ENCODE measurements at regions not wholly inside any gene's neighbourhood (a gene's known extent, or its start where the extent isn't known, plus 50 kb on each side); places are given as distances from the start of the nearest gene placed in this dataset.

- no peak for DNase-seq (ENCODE audit: low read depth)
- H3K4me3 ChIP-seq (ENCODE audit: low read depth, low read length) = no peak overlapping the region
- no peak for TF ChIP-seq CTCF (IDR thresholded peaks at IDR 0.05; ENCODE audit: insufficient read depth, low read length)
These were observed 1312.6 kb downstream of the PCDH18 start for GRCh38 chr4:136219592-136220125.

- TF ChIP-seq CTCF (IDR thresholded peaks at IDR 0.05; ENCODE audit: insufficient read depth, low read length) = no peak
- DNase-seq (ENCODE audit: low read depth) = no peak
- no peak overlapping the region for H3K4me3 ChIP-seq (ENCODE audit: low read depth, low read length)
These were observed 1329.1 kb downstream of the PCDH18 start for GRCh38 chr4:136203199-136203598.

GRCh38 chr4:136198358-136198757, 1333.9 kb downstream of the PCDH18 start:
- no peak for DNase-seq (ENCODE audit: low read depth)
- no peak overlapping the region for H3K4me3 ChIP-seq (ENCODE audit: low read depth, low read length)
- TF ChIP-seq CTCF (IDR thresholded peaks at IDR 0.05; ENCODE audit: insufficient read depth, low read length) = no peak

GRCh38 chr4:136194962-136195361, 1337.3 kb downstream of the PCDH18 start:
- no peak for TF ChIP-seq CTCF (IDR thresholded peaks at IDR 0.05; ENCODE audit: insufficient read depth, low read length)
- H3K4me3 ChIP-seq (ENCODE audit: low read depth, low read length) = no peak overlapping the region
- no peak for DNase-seq (ENCODE audit: low read depth)

GRCh38 chr4:136186650-136187049, 1345.6 kb downstream of the PCDH18 start:
- TF ChIP-seq CTCF (IDR thresholded peaks at IDR 0.05; ENCODE audit: insufficient read depth, low read length) = no peak
- no peak for DNase-seq (ENCODE audit: low read depth)
- no peak overlapping the region for H3K4me3 ChIP-seq (ENCODE audit: low read depth, low read length)

GRCh38 chr4:136183513-136183912, 1348.8 kb downstream of the PCDH18 start:
- no peak overlapping the region for H3K4me3 ChIP-seq (ENCODE audit: low read depth, low read length)
- TF ChIP-seq CTCF (IDR thresholded peaks at IDR 0.05; ENCODE audit: insufficient read depth, low read length) = no peak
- no peak for DNase-seq (ENCODE audit: low read depth)

- no peak for DNase-seq (ENCODE audit: low read depth)
- no peak overlapping the region for H3K4me3 ChIP-seq (ENCODE audit: low read depth, low read length)
- TF ChIP-seq CTCF (IDR thresholded peaks at IDR 0.05; ENCODE audit: insufficient read depth, low read length) = no peak
These were observed 1375.3 kb downstream of the PCDH18 start for GRCh38 chr4:136156947-136157346.

Measured in fibroblast of the aortic adventitia (primary cell).